Spleen (tissue), 7 donors: ENCODE measurements at regions not wholly inside any gene's neighbourhood (a gene's known extent, or its start where the extent isn't known, plus 50 kb on each side); places are given as distances from the start of the nearest gene placed in this dataset.

Experiments
- POLR2A ChIP-seq, 3 donors: fragments of 450-650 bp; IDR thresholded peaks; one replicate each; pipeline ENCODE4 v1.5.1; 2017; ENCODE audit warnings: antibody characterized with exemption in 3 of 3, mild to moderate bottlenecking in 1 of 3
- POLR2AphosphoS5 ChIP-seq, 3 donors: sonication (generic); formaldehyde crosslinking; IDR thresholded peaks; one replicate each; pipeline ENCODE4 v1.5.1; 2017; ENCODE audit warnings: antibody characterized with exemption in 3 of 3
- TF ChIP-seq, protein P1 (sequence below), 11 experiments: fragments of 200-600 bp in 7 of 11; fragments of 450-650 bp in 4 of 11; sonication (generic) in 4 of 11; IDR thresholded peaks in 8 of 11; conservative IDR thresholded peaks in 3 of 11; 1 replicate in 7 of 11; 2 replicates in 4 of 11; pipeline versions ENCODE4 v1.4.0 to v1.8.0; 2016 to 2021; ENCODE audit warnings: antibody characterized with exemption in 11 of 11, inconsistent platforms in 4 of 11, mild to moderate bottlenecking in 1 of 11
- donor health status: DM: no; HTN: no; CAD: no; lungs with moderate emphysema.
- donor health status: DM: no; HTN: no; CAD: no.
- donor health status: DM: no; HTN: no; CAD: no.

DNA sequence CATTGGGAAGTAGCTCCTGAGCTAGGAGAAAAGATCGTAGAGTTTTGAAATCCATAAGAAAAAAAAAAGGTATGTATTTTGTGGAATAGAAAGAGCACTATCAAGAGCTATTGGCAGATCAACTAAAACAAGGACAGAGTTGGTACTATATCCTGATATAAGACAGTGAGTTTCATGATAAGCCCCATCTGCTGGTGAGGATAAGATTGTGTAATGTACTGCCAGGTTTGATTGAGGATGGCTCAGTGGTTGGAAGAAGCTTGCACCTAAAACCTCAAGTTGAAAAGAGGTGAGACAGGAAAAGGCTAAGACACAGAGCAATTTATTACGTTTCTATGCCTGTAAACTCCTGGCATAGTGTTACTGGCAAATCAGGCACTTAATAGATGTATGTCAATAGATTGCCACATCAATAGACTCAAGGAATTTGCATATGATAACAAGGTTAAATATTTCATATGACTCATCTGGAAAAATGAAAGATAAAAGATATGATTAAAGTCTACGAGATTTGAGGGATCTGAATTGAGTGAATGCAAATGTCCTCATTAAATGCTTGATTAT is 525.6 kb downstream of the FLRT2 start:
- TF ChIP-seq POLR2AphosphoS5 (IDR thresholded peaks at IDR 0.05) = no peak
- TF ChIP-seq, protein P1, sequence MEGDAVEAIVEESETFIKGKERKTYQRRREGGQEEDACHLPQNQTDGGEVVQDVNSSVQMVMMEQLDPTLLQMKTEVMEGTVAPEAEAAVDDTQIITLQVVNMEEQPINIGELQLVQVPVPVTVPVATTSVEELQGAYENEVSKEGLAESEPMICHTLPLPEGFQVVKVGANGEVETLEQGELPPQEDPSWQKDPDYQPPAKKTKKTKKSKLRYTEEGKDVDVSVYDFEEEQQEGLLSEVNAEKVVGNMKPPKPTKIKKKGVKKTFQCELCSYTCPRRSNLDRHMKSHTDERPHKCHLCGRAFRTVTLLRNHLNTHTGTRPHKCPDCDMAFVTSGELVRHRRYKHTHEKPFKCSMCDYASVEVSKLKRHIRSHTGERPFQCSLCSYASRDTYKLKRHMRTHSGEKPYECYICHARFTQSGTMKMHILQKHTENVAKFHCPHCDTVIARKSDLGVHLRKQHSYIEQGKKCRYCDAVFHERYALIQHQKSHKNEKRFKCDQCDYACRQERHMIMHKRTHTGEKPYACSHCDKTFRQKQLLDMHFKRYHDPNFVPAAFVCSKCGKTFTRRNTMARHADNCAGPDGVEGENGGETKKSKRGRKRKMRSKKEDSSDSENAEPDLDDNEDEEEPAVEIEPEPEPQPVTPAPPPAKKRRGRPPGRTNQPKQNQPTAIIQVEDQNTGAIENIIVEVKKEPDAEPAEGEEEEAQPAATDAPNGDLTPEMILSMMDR (IDR thresholded peaks at IDR 0.05 in 8 of 11, conservative IDR thresholded peaks at IDR 0.05 in 3 of 11) = no peak
- TF ChIP-seq POLR2A (IDR thresholded peaks at IDR 0.05) = no peak
